Vagina (tissue), 2 donors: ENCODE measurements at regions not wholly inside any gene's neighbourhood (a gene's known extent, or its start where the extent isn't known, plus 50 kb on each side); places are given as distances from the start of the nearest gene placed in this dataset.

Source experiments
- POLR2A ChIP-seq, 2 donors: fragments of 450-650 bp; IDR thresholded peaks; one replicate each; pipeline ENCODE4 v1.6.1; 2017; ENCODE audit warnings: antibody characterized with exemption in 2 of 2, mild to moderate bottlenecking in 2 of 2, moderate library complexity in 2 of 2
- TF ChIP-seq, protein P1 (sequence below), 3 experiments: fragments of 450-650 bp in 2 of 3; fragments of 200-600 bp in 1 of 3; sonication (generic) in 1 of 3; IDR thresholded peaks; one replicate each; pipeline ENCODE4 v1.5.1; 2017 to 2019; ENCODE audit warnings: antibody characterized with exemption in 3 of 3, mild to moderate bottlenecking in 2 of 3, moderate library complexity in 2 of 3

DNA sequence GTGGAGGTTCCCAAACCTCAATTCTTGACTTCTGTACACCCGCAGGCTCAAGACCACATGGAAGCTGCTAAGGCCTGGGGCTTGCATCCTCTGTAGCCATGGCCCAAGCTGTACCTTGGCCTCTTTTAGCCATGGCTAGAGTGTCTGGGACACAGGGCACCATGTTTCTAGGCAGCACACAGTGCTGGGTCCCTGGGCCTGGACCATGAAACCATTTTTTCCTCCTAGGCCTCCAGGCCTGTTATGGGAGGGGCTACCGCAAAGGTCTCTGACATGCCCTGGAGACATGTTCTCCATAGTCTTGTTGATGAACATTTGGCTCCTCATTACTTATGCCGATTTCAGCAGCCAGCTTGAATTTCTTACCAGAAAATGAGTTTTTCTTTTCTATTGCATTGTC lies 701.4 kb downstream of the FGF9 start:
- TF ChIP-seq, protein P1, sequence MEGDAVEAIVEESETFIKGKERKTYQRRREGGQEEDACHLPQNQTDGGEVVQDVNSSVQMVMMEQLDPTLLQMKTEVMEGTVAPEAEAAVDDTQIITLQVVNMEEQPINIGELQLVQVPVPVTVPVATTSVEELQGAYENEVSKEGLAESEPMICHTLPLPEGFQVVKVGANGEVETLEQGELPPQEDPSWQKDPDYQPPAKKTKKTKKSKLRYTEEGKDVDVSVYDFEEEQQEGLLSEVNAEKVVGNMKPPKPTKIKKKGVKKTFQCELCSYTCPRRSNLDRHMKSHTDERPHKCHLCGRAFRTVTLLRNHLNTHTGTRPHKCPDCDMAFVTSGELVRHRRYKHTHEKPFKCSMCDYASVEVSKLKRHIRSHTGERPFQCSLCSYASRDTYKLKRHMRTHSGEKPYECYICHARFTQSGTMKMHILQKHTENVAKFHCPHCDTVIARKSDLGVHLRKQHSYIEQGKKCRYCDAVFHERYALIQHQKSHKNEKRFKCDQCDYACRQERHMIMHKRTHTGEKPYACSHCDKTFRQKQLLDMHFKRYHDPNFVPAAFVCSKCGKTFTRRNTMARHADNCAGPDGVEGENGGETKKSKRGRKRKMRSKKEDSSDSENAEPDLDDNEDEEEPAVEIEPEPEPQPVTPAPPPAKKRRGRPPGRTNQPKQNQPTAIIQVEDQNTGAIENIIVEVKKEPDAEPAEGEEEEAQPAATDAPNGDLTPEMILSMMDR (IDR thresholded peaks at IDR 0.05): no peak
- TF ChIP-seq POLR2A (IDR thresholded peaks at IDR 0.05): no peak
